KBM-7 (cell line): ENCODE measurements at regions not wholly inside any gene's neighbourhood (a gene's known extent, or its start where the extent isn't known, plus 50 kb on each side); places are given as distances from the start of the nearest gene placed in this dataset.

Experiments
- DNase-seq: peaks from one replicate; pipeline ENCODE4 v3.0.0-alpha.2; 2015
- in situ Hi-C: fragments of 300-500 bp; cut with MboI; formaldehyde crosslinking; loops from 2 replicates; pipeline ENCODE4 v1.14.3; 2020; ENCODE audit warnings: low sequenced_read_pairs, low pct_unique_long_range_greater_than_20kb, mixed read lengths

- no peak for DNase-seq
- in situ Hi-C loops: no loop called here
Measured at GRCh38 chr2:116645155-116645554, 1169.3 kb upstream of the DDX18 start.

GRCh38 chr2:116668691-116669090 is 1145.8 kb upstream of the DDX18 start:
- in situ Hi-C loops: no loop called here
- no peak for DNase-seq

GRCh38 chr2:116669782-116670181 is 1144.7 kb upstream of the DDX18 start:
- DNase-seq: no peak
- in situ Hi-C loops: no loop called here

- in situ Hi-C loops: no loop called here
- DNase-seq: no peak
Measured at GRCh38 chr2:116674188-116674587, 1140.3 kb upstream of the DDX18 start.

- in situ Hi-C loops: no loop called here
- DNase-seq: no peak
Measured at GRCh38 chr2:116676776-116677175, 1137.7 kb upstream of the DDX18 start.

- DNase-seq: no peak
- in situ Hi-C loops: no loop called here
Measured at GRCh38 chr2:116680256-116680936, 1134.1 kb upstream of the DDX18 start.

GRCh38 chr2:116687371-116687770 is 1127.1 kb upstream of the DDX18 start:
- DNase-seq: no peak
- in situ Hi-C loops: no loop called here

GRCh38 chr2:116692988-116693387 is 1121.5 kb upstream of the DDX18 start:
- DNase-seq: no peak
- in situ Hi-C loops: no loop called here

GRCh38 chr2:116696223-116696622 is 1118.3 kb upstream of the DDX18 start:
- DNase-seq: no peak
- in situ Hi-C loops: no loop called here

- no peak for DNase-seq
- in situ Hi-C loops: no loop called here
Measured at GRCh38 chr2:116696903-116697302, 1117.6 kb upstream of the DDX18 start.

GRCh38 chr2:116706396-116706795 is 1108.1 kb upstream of the DDX18 start:
- in situ Hi-C loops: no loop called here
- DNase-seq: no peak

GRCh38 chr2:116716038-116716437 is 1098.5 kb upstream of the DDX18 start:
- DNase-seq: no peak
- in situ Hi-C loops: no loop called here

GRCh38 chr2:116716444-116716843 is 1098.0 kb upstream of the DDX18 start:
- in situ Hi-C loops: no loop called here
- no peak for DNase-seq

- in situ Hi-C loops: no loop called here
- no peak for DNase-seq
Measured at GRCh38 chr2:116717832-116718231, 1096.7 kb upstream of the DDX18 start.

- no peak for DNase-seq
- in situ Hi-C loops: no loop called here
Measured at GRCh38 chr2:116718451-116718850, 1096.0 kb upstream of the DDX18 start.

- in situ Hi-C loops: no loop called here
Measured at GRCh38 chr2:116719836-116720235, 1094.7 kb upstream of the DDX18 start.

GRCh38 chr2:116724550-116724949 is 1089.9 kb upstream of the DDX18 start:
- in situ Hi-C loops: no loop called here
- no peak for DNase-seq

More at GRCh38 chr2:116719836-116720235, 1094.7 kb upstream of the DDX18 start:
- no peak for DNase-seq

- DNase-seq: no peak
- in situ Hi-C loops: no loop called here
Measured at GRCh38 chr2:116732322-116732721, 1082.2 kb upstream of the DDX18 start.

- no peak for DNase-seq
- in situ Hi-C loops: no loop called here
Measured at GRCh38 chr2:116733699-116734098, 1080.8 kb upstream of the DDX18 start.

- in situ Hi-C loops: no loop called here
- no peak for DNase-seq
Measured at GRCh38 chr2:116737951-116738350, 1076.5 kb upstream of the DDX18 start.

GRCh38 chr2:116747103-116747502 is 1067.4 kb upstream of the DDX18 start:
- no peak for DNase-seq
- in situ Hi-C loops: no loop called here
